AG04450 (cell line): ENCODE measurements at regions not wholly inside any gene's neighbourhood (a gene's known extent, or its start where the extent isn't known, plus 50 kb on each side); places are given as distances from the start of the nearest gene placed in this dataset.

Source experiments
- CTCF ChIA-PET: fragments of 300-600, 350-600 bp; formaldehyde crosslinking; extraction: SDS; loops from one replicate; lab custom pipeline; 2022; ENCODE audit warnings: antibody characterized with exemption, inconsistent platforms; lab: Charles Lee
- POLR2A ChIA-PET: fragments of 350-600 bp; formaldehyde crosslinking; extraction: SDS; loops from one replicate; lab custom pipeline; 2021; ENCODE audit warnings: antibody characterized with exemption, inconsistent platforms; lab: Yijun Ruan, JAX
- DNase-seq: peaks from one replicate; pipeline ENCODE4 v3.0.0-alpha.2; 2011; ENCODE audit warnings: low read depth, low spot score
- H3K27ac ChIP-seq: one replicate; pipeline ENCODE4 v1.5.1; 2012; ENCODE audit warnings: low read depth, low read length, control low read depth
- H3K27me3 ChIP-seq: one replicate; pipeline ENCODE4 v1.6.0; 2012; ENCODE audit warnings: low read length; ENCODE audit not compliant: control insufficient read depth, insufficient read depth
- H3K4me3 ChIP-seq: 2 replicates; pipeline ENCODE4 v1.5.1; 2011; ENCODE audit warnings: mild to moderate bottlenecking, low read depth, low read length, control low read depth
- H3K9me3 ChIP-seq: 2 replicates; pipeline ENCODE4 v1.5.1; 2012; ENCODE audit warnings: low read length; ENCODE audit not compliant: control insufficient read depth, insufficient read depth
- CTCF ChIP-seq: IDR thresholded peaks from 2 replicates; pipeline ENCODE4 v1.5.1; 2011; ENCODE audit warnings: low read depth, low read length, control low read depth, inconsistent platforms

DNA sequence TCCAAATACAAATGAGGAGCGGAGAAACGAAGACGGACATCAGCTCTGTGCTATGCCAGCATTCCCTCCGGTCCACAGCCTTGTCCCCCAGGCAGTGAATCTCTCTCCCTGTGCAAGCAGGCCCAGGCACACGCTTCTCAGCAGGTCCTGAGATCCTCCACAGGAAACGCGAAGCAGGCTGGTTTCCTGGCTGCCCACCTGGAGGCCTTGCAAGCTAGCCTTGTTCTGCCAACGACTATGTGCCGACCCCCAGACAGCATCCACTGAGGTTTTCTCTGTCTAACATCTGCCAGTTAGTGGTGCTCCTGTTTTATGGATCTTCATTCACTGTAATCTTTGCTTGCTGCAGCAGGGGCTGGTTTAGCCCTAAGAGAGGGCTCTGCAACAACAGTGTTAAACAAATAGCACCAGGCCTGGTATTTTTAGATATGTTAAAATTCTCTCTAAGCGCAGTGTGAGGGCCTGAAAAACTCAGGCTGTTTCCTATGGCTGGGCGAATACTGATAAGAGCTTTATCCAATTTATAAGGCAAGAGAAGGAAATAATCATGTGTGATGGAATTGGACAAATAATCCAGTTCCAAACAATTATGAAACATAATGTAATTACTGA lies 386.0 kb upstream of the ARID1B start:
- no peak for DNase-seq
- H3K9me3 ChIP-seq = no peaks in the 10 kb centered on the region; the same call in 1 of the 2 replicates
- POLR2A ChIA-PET = no interaction called here
- CTCF ChIA-PET = interaction anchor here (0.9 kb wide), 1 partner anchor 174 kb away, joined by 3 read pairs; no protein-coding TSS in a partner anchor
- no peak overlapping the region for H3K4me3 ChIP-seq
- H3K27ac ChIP-seq = no peak overlapping the region
- no peak for TF ChIP-seq CTCF
- H3K27me3 ChIP-seq = peaks cover 1% of the 10 kb centered on the region

- no peak for DNase-seq
- POLR2A ChIA-PET = no interaction called here
Observed at GRCh38 chr6:156390621-156391020, 386.6 kb upstream of the ARID1B start.

GRCh38 chr6:156389296-156389695 lies 387.9 kb upstream of the ARID1B start:
- ChIA-PET CTCF (no interaction called here), POLR2A (no interaction called here)
- Histone ChIP-seq H3K27ac (no peak overlapping the region), H3K27me3 (no peaks in the 10 kb centered on the region), H3K4me3 (no peak overlapping the region), H3K9me3 (no peaks in the 10 kb centered on the region; the same call in 1 of the 2 replicates)
- no peak for TF ChIP-seq CTCF
- no peak for DNase-seq

More at GRCh38 chr6:156390621-156391020, 386.6 kb upstream of the ARID1B start:
- H3K9me3 ChIP-seq = no peaks in the 10 kb centered on the region; the same call in 1 of the 2 replicates
- no peak overlapping the region for H3K4me3 ChIP-seq
- CTCF ChIA-PET = interaction anchor here (0.6 to 0.9 kb wide), 2 partner anchors 174 to 835 kb away, joined by 3 to 5 read pairs; no protein-coding TSS in a partner anchor
- no peaks in the 10 kb centered on the region for H3K27me3 ChIP-seq
- TF ChIP-seq CTCF = no peak
- no peak overlapping the region for H3K27ac ChIP-seq

DNA sequence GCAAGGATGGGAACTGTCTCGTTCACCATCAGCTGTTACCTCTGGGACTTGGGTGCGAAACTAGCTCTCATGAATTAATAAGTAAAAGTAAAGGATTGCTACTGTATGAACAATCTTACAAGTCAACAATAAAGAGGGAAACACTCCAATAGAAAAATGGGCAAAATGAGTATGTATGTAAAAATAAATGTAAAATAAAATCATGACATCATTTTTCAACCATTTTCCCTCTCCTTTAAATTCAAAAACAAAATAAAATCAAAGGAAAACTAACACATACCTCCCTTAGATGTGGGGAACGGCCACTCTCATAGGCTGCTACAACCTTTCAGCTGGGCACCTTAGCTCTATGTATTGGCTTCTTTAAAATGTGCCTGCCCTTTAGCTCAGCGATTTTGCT lies 389.7 kb upstream of the ARID1B start:
- H3K4me3 ChIP-seq = no peak overlapping the region
- POLR2A ChIA-PET = no interaction called here
- TF ChIP-seq CTCF = no peak
- no peak for DNase-seq
- H3K27me3 ChIP-seq = no peaks in the 10 kb centered on the region
- H3K27ac ChIP-seq = no peak overlapping the region
- no peaks in the 10 kb centered on the region; the same call in 1 of the 2 replicates for H3K9me3 ChIP-seq
- CTCF ChIA-PET = no interaction called here

GRCh38 chr6:156383059-156383458 lies 394.1 kb upstream of the ARID1B start:
- Histone ChIP-seq H3K4me3 (no peak overlapping the region), H3K27me3 (no peaks in the 10 kb centered on the region), H3K9me3 (no peaks in the 10 kb centered on the region), H3K27ac (no peak overlapping the region)
- ChIA-PET CTCF (no interaction called here), POLR2A (no interaction called here)
- TF ChIP-seq CTCF = no peak
- no peak for DNase-seq
